ENCODE measurements at regions not wholly inside any gene's neighbourhood (a gene's known extent, or its start where the extent isn't known, plus 50 kb on each side); places are given as distances from the start of the nearest gene placed in this dataset.

DNA sequence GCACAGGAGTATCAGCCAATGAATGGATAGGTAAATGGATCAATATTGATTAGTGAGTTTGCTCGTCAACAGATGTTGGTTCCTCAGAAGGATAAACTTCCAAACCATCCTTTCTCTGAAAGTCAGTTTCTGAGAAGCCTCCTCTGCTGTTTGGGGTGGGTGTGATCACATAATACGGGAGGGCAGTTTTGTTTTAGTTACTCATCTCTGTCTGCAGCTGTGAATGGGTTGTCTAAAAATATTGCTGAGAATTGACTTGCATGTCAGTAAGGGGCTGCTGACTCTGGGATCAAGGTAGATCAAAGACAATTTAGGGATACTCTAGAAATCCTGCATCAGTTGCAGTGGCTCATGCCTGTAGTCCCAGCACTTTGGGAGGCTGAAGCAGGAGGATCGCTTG, 390.8 kb upstream of the AMELY start:
- H2AFZ ChIP-seq: no peak overlapping the region
- H3K27me3 ChIP-seq (ENCODE audit: insufficient read depth): no peaks in the 10 kb centered on the region
- H3K4me1 ChIP-seq (ENCODE audit: insufficient read depth): no peaks in the 10 kb centered on the region
- H3K27me3 Mint-ChIP-seq (ENCODE audit: insufficient read depth, low read depth, poor library complexity): peaks cover 3% of the 10 kb centered on the region
- no peaks in the 10 kb centered on the region for H3F3A ChIP-seq (replicated peaks; ENCODE audit: low read depth)
- H3K9me3 Mint-ChIP-seq: no peaks in the 10 kb centered on the region; the same call in 2 of the 3 replicates
- no peaks in the 10 kb centered on the region for H3K9me2 ChIP-seq (ENCODE audit: insufficient read depth)
- ATAC-seq (no peak), DNase-seq (ENCODE audit: low spot score) (no peak)
- H3K36me3 ChIP-seq (ENCODE audit: insufficient read depth): no peaks in the 10 kb centered on the region
- H3K27ac Mint-ChIP-seq: no peak overlapping the region
- peaks cover 54% of the 10 kb centered on the region for H3K36me3 Mint-ChIP-seq (ENCODE audit: low read depth)
- H3K4me2 ChIP-seq: no peak overlapping the region
- no peak overlapping the region for H3K27ac ChIP-seq (ENCODE audit: low read depth)
- no peaks in the 10 kb centered on the region for H4K20me1 ChIP-seq (replicated peaks; ENCODE audit: insufficient read depth)
- no peak for TF ChIP-seq NANOG (IDR thresholded peaks at IDR 0.05; ENCODE audit: borderline replicate concordance)
- TF ChIP-seq, protein P1, sequence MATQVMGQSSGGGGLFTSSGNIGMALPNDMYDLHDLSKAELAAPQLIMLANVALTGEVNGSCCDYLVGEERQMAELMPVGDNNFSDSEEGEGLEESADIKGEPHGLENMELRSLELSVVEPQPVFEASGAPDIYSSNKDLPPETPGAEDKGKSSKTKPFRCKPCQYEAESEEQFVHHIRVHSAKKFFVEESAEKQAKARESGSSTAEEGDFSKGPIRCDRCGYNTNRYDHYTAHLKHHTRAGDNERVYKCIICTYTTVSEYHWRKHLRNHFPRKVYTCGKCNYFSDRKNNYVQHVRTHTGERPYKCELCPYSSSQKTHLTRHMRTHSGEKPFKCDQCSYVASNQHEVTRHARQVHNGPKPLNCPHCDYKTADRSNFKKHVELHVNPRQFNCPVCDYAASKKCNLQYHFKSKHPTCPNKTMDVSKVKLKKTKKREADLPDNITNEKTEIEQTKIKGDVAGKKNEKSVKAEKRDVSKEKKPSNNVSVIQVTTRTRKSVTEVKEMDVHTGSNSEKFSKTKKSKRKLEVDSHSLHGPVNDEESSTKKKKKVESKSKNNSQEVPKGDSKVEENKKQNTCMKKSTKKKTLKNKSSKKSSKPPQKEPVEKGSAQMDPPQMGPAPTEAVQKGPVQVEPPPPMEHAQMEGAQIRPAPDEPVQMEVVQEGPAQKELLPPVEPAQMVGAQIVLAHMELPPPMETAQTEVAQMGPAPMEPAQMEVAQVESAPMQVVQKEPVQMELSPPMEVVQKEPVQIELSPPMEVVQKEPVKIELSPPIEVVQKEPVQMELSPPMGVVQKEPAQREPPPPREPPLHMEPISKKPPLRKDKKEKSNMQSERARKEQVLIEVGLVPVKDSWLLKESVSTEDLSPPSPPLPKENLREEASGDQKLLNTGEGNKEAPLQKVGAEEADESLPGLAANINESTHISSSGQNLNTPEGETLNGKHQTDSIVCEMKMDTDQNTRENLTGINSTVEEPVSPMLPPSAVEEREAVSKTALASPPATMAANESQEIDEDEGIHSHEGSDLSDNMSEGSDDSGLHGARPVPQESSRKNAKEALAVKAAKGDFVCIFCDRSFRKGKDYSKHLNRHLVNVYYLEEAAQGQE (IDR thresholded peaks at IDR 0.05; ENCODE audit: unreplicated experiment): no peak
- TF ChIP-seq POLR2AphosphoS5 (IDR thresholded peaks at IDR 0.05; ENCODE audit: low read depth): no peak
- TF ChIP-seq, protein P2, sequence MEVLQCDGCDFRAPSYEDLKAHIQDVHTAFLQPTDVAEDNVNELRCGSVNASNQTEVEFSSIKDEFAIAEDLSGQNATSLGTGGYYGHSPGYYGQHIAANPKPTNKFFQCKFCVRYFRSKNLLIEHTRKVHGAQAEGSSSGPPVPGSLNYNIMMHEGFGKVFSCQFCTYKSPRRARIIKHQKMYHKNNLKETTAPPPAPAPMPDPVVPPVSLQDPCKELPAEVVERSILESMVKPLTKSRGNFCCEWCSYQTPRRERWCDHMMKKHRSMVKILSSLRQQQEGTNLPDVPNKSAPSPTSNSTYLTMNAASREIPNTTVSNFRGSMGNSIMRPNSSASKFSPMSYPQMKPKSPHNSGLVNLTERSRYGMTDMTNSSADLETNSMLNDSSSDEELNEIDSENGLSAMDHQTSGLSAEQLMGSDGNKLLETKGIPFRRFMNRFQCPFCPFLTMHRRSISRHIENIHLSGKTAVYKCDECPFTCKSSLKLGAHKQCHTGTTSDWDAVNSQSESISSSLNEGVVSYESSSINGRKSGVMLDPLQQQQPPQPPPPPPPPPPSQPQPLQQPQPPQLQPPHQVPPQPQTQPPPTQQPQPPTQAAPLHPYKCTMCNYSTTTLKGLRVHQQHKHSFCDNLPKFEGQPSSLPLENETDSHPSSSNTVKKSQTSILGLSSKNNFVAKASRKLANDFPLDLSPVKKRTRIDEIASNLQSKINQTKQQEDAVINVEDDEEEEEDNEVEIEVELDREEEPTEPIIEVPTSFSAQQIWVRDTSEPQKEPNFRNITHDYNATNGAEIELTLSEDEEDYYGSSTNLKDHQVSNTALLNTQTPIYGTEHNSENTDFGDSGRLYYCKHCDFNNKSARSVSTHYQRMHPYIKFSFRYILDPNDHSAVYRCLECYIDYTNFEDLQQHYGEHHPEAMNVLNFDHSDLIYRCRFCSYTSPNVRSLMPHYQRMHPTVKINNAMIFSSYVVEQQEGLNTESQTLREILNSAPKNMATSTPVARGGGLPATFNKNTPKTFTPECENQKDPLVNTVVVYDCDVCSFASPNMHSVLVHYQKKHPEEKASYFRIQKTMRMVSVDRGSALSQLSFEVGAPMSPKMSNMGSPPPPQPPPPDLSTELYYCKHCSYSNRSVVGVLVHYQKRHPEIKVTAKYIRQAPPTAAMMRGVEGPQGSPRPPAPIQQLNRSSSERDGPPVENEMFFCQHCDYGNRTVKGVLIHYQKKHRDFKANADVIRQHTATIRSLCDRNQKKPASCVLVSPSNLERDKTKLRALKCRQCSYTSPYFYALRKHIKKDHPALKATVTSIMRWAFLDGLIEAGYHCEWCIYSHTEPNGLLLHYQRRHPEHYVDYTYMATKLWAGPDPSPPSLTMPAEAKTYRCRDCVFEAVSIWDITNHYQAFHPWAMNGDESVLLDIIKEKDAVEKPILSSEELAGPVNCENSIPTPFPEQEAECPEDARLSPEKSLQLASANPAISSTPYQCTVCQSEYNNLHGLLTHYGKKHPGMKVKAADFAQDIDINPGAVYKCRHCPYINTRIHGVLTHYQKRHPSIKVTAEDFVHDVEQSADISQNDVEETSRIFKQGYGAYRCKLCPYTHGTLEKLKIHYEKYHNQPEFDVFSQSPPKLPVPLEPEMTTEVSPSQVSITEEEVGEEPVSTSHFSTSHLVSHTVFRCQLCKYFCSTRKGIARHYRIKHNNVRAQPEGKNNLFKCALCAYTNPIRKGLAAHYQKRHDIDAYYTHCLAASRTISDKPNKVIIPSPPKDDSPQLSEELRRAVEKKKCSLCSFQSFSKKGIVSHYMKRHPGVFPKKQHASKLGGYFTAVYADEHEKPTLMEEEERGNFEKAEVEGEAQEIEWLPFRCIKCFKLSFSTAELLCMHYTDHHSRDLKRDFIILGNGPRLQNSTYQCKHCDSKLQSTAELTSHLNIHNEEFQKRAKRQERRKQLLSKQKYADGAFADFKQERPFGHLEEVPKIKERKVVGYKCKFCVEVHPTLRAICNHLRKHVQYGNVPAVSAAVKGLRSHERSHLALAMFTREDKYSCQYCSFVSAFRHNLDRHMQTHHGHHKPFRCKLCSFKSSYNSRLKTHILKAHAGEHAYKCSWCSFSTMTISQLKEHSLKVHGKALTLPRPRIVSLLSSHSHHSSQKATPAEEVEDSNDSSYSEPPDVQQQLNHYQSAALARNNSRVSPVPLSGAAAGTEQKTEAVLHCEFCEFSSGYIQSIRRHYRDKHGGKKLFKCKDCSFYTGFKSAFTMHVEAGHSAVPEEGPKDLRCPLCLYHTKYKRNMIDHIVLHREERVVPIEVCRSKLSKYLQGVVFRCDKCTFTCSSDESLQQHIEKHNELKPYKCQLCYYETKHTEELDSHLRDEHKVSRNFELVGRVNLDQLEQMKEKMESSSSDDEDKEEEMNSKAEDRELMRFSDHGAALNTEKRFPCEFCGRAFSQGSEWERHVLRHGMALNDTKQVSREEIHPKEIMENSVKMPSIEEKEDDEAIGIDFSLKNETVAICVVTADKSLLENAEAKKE (CRISPR knock-in tag; IDR thresholded peaks at IDR 0.05): no peak
- TF ChIP-seq, protein P3, sequence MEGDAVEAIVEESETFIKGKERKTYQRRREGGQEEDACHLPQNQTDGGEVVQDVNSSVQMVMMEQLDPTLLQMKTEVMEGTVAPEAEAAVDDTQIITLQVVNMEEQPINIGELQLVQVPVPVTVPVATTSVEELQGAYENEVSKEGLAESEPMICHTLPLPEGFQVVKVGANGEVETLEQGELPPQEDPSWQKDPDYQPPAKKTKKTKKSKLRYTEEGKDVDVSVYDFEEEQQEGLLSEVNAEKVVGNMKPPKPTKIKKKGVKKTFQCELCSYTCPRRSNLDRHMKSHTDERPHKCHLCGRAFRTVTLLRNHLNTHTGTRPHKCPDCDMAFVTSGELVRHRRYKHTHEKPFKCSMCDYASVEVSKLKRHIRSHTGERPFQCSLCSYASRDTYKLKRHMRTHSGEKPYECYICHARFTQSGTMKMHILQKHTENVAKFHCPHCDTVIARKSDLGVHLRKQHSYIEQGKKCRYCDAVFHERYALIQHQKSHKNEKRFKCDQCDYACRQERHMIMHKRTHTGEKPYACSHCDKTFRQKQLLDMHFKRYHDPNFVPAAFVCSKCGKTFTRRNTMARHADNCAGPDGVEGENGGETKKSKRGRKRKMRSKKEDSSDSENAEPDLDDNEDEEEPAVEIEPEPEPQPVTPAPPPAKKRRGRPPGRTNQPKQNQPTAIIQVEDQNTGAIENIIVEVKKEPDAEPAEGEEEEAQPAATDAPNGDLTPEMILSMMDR (conservative IDR thresholded peaks at IDR 0.05; ENCODE audit: low read depth in 2 of 2): no peak
- TF ChIP-seq EZH2 (IDR thresholded peaks at IDR 0.05; ENCODE audit: low read depth, unreplicated experiment): no peak
- TF ChIP-seq ZNF114 (CRISPR knock-in tag; IDR thresholded peaks at IDR 0.05): no peak
- TF ChIP-seq CREB1 (CRISPR knock-in tag; IDR thresholded peaks at IDR 0.05; ENCODE audit: low read depth): no peak
- TF ChIP-seq STAT1 (IDR thresholded peaks at IDR 0.05; ENCODE audit: unreplicated experiment): no peak
- no peak for TF ChIP-seq JUNB (IDR thresholded peaks at IDR 0.05; ENCODE audit: unreplicated experiment)
- TF ChIP-seq ZNF331 (CRISPR knock-in tag; IDR thresholded peaks at IDR 0.05; ENCODE audit: low read depth): no peak
- TF ChIP-seq, protein P4, sequence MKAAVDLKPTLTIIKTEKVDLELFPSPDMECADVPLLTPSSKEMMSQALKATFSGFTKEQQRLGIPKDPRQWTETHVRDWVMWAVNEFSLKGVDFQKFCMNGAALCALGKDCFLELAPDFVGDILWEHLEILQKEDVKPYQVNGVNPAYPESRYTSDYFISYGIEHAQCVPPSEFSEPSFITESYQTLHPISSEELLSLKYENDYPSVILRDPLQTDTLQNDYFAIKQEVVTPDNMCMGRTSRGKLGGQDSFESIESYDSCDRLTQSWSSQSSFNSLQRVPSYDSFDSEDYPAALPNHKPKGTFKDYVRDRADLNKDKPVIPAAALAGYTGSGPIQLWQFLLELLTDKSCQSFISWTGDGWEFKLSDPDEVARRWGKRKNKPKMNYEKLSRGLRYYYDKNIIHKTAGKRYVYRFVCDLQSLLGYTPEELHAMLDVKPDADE (IDR thresholded peaks at IDR 0.05): no peak
- TF ChIP-seq EZH2phosphoT487 (IDR thresholded peaks at IDR 0.05; ENCODE audit: unreplicated experiment): no peak
- no peak overlapping the region for H3K4me3 Mint-ChIP-seq
- H3K4me3 ChIP-seq: no peak overlapping the region
- H3K79me2 ChIP-seq (replicated peaks; ENCODE audit: insufficient read depth): peaks cover 56% of the 10 kb centered on the region
- H3K4me1 Mint-ChIP-seq: no peaks in the 10 kb centered on the region

Data from GM23338 (cell line).